ENCODE measurements at regions not wholly inside any gene's neighbourhood (a gene's known extent, or its start where the extent isn't known, plus 50 kb on each side); places are given as distances from the start of the nearest gene placed in this dataset.

GRCh38 chr9:2417730-2418129 lies 203.9 kb upstream of the VLDLR start:
- DNase-seq (ENCODE audit: low read depth, low spot score) (no peak), FAIRE-seq (no peak), ATAC-seq (no peak)
- TF ChIP-seq KAT2A (conservative IDR thresholded peaks at IDR 0.05; ENCODE audit: control insufficient read depth, low read depth, low read length) (no peak), HSF1 (IDR thresholded peaks at IDR 0.05; ENCODE audit: low read depth, low read length) (no peak), SUPT20H (IDR thresholded peaks at IDR 0.05; ENCODE audit: borderline replicate concordance, control insufficient read depth, low read depth, low read length) (no peak), CHD4 (IDR thresholded peaks at IDR 0.05) (no peak), ZNF622 (IDR thresholded peaks at IDR 0.05) (no peak), ZNF217 (IDR thresholded peaks at IDR 0.05) (no peak)
- ChIA-PET CTCF (interaction anchor here (0.7 to 1.2 kb wide), 2 partner anchors 10 to 213 kb away, joined by 3 read pairs; no protein-coding TSS in a partner anchor), RAD21 (ENCODE audit: unreplicated experiment) (no interaction called here), SMC1A (ENCODE audit: uncharacterized antibody, unreplicated experiment) (interaction anchor here (0.6 kb wide), 1 partner anchor 213 kb away, joined by 4 read pairs; no protein-coding TSS in a partner anchor), POLR2A (interaction anchor here (0.6 kb wide), 1 partner anchor 388 kb away, joined by 7 read pairs; no protein-coding TSS in a partner anchor)
- no TSS peak for BruUV-seq (replicated peaks)
- Histone ChIP-seq H3K36me3 (ENCODE audit: control insufficient read depth in 2 of 2, insufficient read depth in 2 of 2, low read length in 1 of 2) (no peaks in the 10 kb centered on the region), H3K9ac (ENCODE audit: control insufficient read depth, insufficient read depth, low read length) (no peak overlapping the region), H3K9me3 (replicated peaks; ENCODE audit: control insufficient read depth, insufficient read depth, low read length) (no peaks in the 10 kb centered on the region), H3K27me3 (replicated peaks in 1 of 2; ENCODE audit: control insufficient read depth in 2 of 2, insufficient read depth in 2 of 2, low read length in 1 of 2) (no peaks in the 10 kb centered on the region), H2AFZ (ENCODE audit: control insufficient read depth, low read depth, low read length) (no peak overlapping the region), H3K79me2 (ENCODE audit: control insufficient read depth, insufficient read depth, low read length) (no peaks in the 10 kb centered on the region), H3K27ac (ENCODE audit: control insufficient read depth, insufficient read depth) (no peak overlapping the region), H3K4me2 (ENCODE audit: control insufficient read depth, insufficient read depth) (no peak overlapping the region), H4K20me1 (ENCODE audit: control insufficient read depth, insufficient read depth) (no peaks in the 10 kb centered on the region), H3K4me3 (no peak overlapping the region), H3K4me1 (ENCODE audit: control insufficient read depth, insufficient read depth, low read length) (no peaks in the 10 kb centered on the region)
- in situ Hi-C loops (cut with MboI) = no loop called here
- intact Hi-C loops (cut with micrococcal nuclease; ENCODE audit: unreplicated experiment) = no loop called here
- 20% methylated on average over 4 of the region's 4 CpGs for WGBS (ENCODE audit: insufficient coverage, insufficient replicate concordance, low lambda C conversion rate, missing lambda C conversion rate)

DNA sequence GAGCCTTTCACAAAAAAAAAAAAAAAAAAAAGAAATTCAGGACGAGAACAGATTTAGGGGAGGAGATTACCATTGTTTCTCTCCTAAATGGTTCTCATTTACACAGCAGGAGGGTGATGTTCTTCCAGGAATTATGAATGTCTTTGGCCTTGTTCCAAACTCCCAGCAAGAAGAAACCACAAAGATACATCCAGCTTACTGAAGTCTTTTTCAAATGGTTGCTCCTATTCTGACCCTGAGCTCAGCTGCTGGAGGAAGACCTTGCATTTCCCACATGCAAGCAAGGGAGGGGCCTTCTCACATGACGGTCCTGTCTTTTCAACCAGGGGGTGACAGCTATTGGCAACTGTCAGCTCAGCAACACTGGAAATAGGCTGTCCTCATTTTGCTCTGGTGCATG lies 203.0 kb upstream of the VLDLR start:
- no peaks in the 10 kb centered on the region for H4K20me1 ChIP-seq (ENCODE audit: control insufficient read depth, insufficient read depth)
- DNase-seq (ENCODE audit: low read depth, low spot score) (no peak), FAIRE-seq (no peak), ATAC-seq (no peak)
- 4% methylated on average over 2 of the region's 2 CpGs for WGBS (ENCODE audit: insufficient coverage, insufficient replicate concordance, low lambda C conversion rate, missing lambda C conversion rate)
- H3K9me3 ChIP-seq (replicated peaks; ENCODE audit: control insufficient read depth, insufficient read depth, low read length) = no peaks in the 10 kb centered on the region
- ChIA-PET CTCF (interaction anchor here (1.2 kb wide), 1 partner anchor 9 kb away, joined by 3 read pairs; no protein-coding TSS in a partner anchor), POLR2A (no interaction called here), SMC1A (ENCODE audit: uncharacterized antibody, unreplicated experiment) (interaction anchor here (0.7 kb wide), 1 partner anchor 873 kb away, joined by 3 read pairs; no protein-coding TSS in a partner anchor), RAD21 (ENCODE audit: unreplicated experiment) (no interaction called here)
- intact Hi-C loops (cut with micrococcal nuclease; ENCODE audit: unreplicated experiment) (no loop called here), in situ Hi-C loops (cut with MboI) (no loop called here)
- BruUV-seq (replicated peaks) = no TSS peak
- no peaks in the 10 kb centered on the region for H3K36me3 ChIP-seq (ENCODE audit: control insufficient read depth in 2 of 2, insufficient read depth in 2 of 2, low read length in 1 of 2)
- H3K9ac ChIP-seq (ENCODE audit: control insufficient read depth, insufficient read depth, low read length) = no peak overlapping the region
- no peak overlapping the region for H3K4me2 ChIP-seq (ENCODE audit: control insufficient read depth, insufficient read depth)
- H3K4me3 ChIP-seq = no peak overlapping the region
- no peak overlapping the region for H2AFZ ChIP-seq (ENCODE audit: control insufficient read depth, low read depth, low read length)
- no peak overlapping the region for H3K27ac ChIP-seq (ENCODE audit: control insufficient read depth, insufficient read depth)
- H3K79me2 ChIP-seq (ENCODE audit: control insufficient read depth, insufficient read depth, low read length) = no peaks in the 10 kb centered on the region
- H3K4me1 ChIP-seq (ENCODE audit: control insufficient read depth, insufficient read depth, low read length) = no peaks in the 10 kb centered on the region
- no peaks in the 10 kb centered on the region for H3K27me3 ChIP-seq (replicated peaks in 1 of 2; ENCODE audit: control insufficient read depth in 2 of 2, insufficient read depth in 2 of 2, low read length in 1 of 2)
- no peak for TF ChIP-seq HSF1 (IDR thresholded peaks at IDR 0.05; ENCODE audit: low read depth, low read length)
- TF ChIP-seq FOS (IDR thresholded peaks at IDR 0.05; ENCODE audit: borderline replicate concordance, extremely low read depth, insufficient read length) = no peak
- TF ChIP-seq STAT3 (IDR thresholded peaks at IDR 0.05; ENCODE audit: low read depth, low read length) = no peak
- no peak for TF ChIP-seq NR2F1 (conservative IDR thresholded peaks at IDR 0.05)
- no peak for TF ChIP-seq NR2C1 (IDR thresholded peaks at IDR 0.05)
- no peak for TF ChIP-seq ZBTB4 (CRISPR knock-in tag; IDR thresholded peaks at IDR 0.05)
- no peak for TF ChIP-seq BMI1 (IDR thresholded peaks at IDR 0.05; ENCODE audit: borderline replicate concordance)
- TF ChIP-seq RAD51 (IDR thresholded peaks at IDR 0.05) = no peak
